ENCODE measurements at regions not wholly inside any gene's neighbourhood (a gene's known extent, or its start where the extent isn't known, plus 50 kb on each side); places are given as distances from the start of the nearest gene placed in this dataset.
"Not testable (repeated sequence)": the region's sequence is repeated elsewhere in the genome, so short reads cannot be mapped to it uniquely, and the experiment has no call there.

GRCh38 chr17:68161644-68162428 lies 86.0 kb upstream of the AMZ2 start:
- ATAC-seq = no peak
- no peaks in the 10 kb centered on the region for H3K9me3 Mint-ChIP-seq
- no peak overlapping the region for H3K4me3 Mint-ChIP-seq
- H3K27me3 Mint-ChIP-seq (ENCODE audit: low read depth) = no peaks in the 10 kb centered on the region
- no peaks in the 10 kb centered on the region for H3K36me3 Mint-ChIP-seq (ENCODE audit: insufficient read depth)
- peaks cover 2% of the 10 kb centered on the region for H3K4me1 Mint-ChIP-seq (ENCODE audit: low read depth)
- DNase-seq = no peak

GRCh38 chr17:68168273-68169164 lies 79.3 kb upstream of the AMZ2 start:
- peak in 1 of 2 donors; percentile 34 for ATAC-seq
- H3K9me3 Mint-ChIP-seq; H3K4me3 Mint-ChIP-seq; DNase-seq; H3K27me3 Mint-ChIP-seq (ENCODE audit: low read depth); H3K36me3 Mint-ChIP-seq (ENCODE audit: insufficient read depth): not testable (repeated sequence)
- peaks cover 12% of the 10 kb centered on the region for H3K4me1 Mint-ChIP-seq (ENCODE audit: low read depth)

GRCh38 chr17:68169165-68169821 lies 78.5 kb upstream of the AMZ2 start:
- not testable (repeated sequence) for H3K36me3 Mint-ChIP-seq (ENCODE audit: insufficient read depth); ATAC-seq; H3K4me3 Mint-ChIP-seq; H3K27me3 Mint-ChIP-seq (ENCODE audit: low read depth); H3K9me3 Mint-ChIP-seq; DNase-seq
- peaks cover 12% of the 10 kb centered on the region for H3K4me1 Mint-ChIP-seq (ENCODE audit: low read depth)

- ATAC-seq (no peak), DNase-seq (no peak)
- Mint-ChIP-seq H3K4me3 (no peak overlapping the region), H3K27me3 (ENCODE audit: low read depth) (no peaks in the 10 kb centered on the region), H3K4me1 (ENCODE audit: low read depth) (peaks cover 12% of the 10 kb centered on the region), H3K9me3 (no peaks in the 10 kb centered on the region), H3K36me3 (ENCODE audit: insufficient read depth) (no peaks in the 10 kb centered on the region)
Measured at GRCh38 chr17:68169840-68170239, 78.0 kb upstream of the AMZ2 start.

- Mint-ChIP-seq H3K4me1 (ENCODE audit: low read depth) (peaks cover 10% of the 10 kb centered on the region), H3K4me3 (no peak overlapping the region), H3K9me3 (no peaks in the 10 kb centered on the region), H3K27me3 (ENCODE audit: low read depth) (no peaks in the 10 kb centered on the region), H3K36me3 (ENCODE audit: insufficient read depth) (no peaks in the 10 kb centered on the region)
- no peak for DNase-seq
- ATAC-seq = no peak
Measured at GRCh38 chr17:68170246-68170645, 77.6 kb upstream of the AMZ2 start.

- DNase-seq (peak; percentile 74), ATAC-seq (peak; percentile 66 to 75)
- Mint-ChIP-seq H3K9me3 (no peaks in the 10 kb centered on the region), H3K36me3 (ENCODE audit: insufficient read depth) (no peaks in the 10 kb centered on the region), H3K27me3 (ENCODE audit: low read depth) (no peaks in the 10 kb centered on the region), H3K4me1 (ENCODE audit: low read depth) (peaks cover 11% of the 10 kb centered on the region), H3K4me3 (no peak overlapping the region)
Measured at GRCh38 chr17:68172461-68172954, 75.3 kb upstream of the AMZ2 start.

GRCh38 chr17:68175416-68175815 lies 72.4 kb upstream of the AMZ2 start:
- Mint-ChIP-seq H3K4me1 (ENCODE audit: low read depth) (peaks cover 5% of the 10 kb centered on the region), H3K9me3 (no peaks in the 10 kb centered on the region), H3K27me3 (ENCODE audit: low read depth) (no peaks in the 10 kb centered on the region), H3K36me3 (ENCODE audit: insufficient read depth) (no peaks in the 10 kb centered on the region), H3K4me3 (no peak overlapping the region)
- ATAC-seq (no peak), DNase-seq (no peak)

- H3K27me3 Mint-ChIP-seq (ENCODE audit: low read depth) = no peaks in the 10 kb centered on the region
Measured at GRCh38 chr17:68175905-68176304, 71.9 kb upstream of the AMZ2 start.

GRCh38 chr17:68176718-68177117 lies 71.1 kb upstream of the AMZ2 start:
- no peaks in the 10 kb centered on the region for H3K36me3 Mint-ChIP-seq (ENCODE audit: insufficient read depth)
- peaks cover 15% of the 10 kb centered on the region for H3K4me1 Mint-ChIP-seq (ENCODE audit: low read depth)
- ATAC-seq (no peak), DNase-seq (no peak)
- H3K4me3 Mint-ChIP-seq = no peak overlapping the region
- no peaks in the 10 kb centered on the region for H3K9me3 Mint-ChIP-seq
- no peaks in the 10 kb centered on the region for H3K27me3 Mint-ChIP-seq (ENCODE audit: low read depth)

More at GRCh38 chr17:68175905-68176304, 71.9 kb upstream of the AMZ2 start:
- H3K9me3 Mint-ChIP-seq = no peaks in the 10 kb centered on the region
- H3K4me3 Mint-ChIP-seq = no peak overlapping the region
- H3K4me1 Mint-ChIP-seq (ENCODE audit: low read depth) = peaks cover 10% of the 10 kb centered on the region
- ATAC-seq (no peak), DNase-seq (no peak)
- no peaks in the 10 kb centered on the region for H3K36me3 Mint-ChIP-seq (ENCODE audit: insufficient read depth)

GRCh38 chr17:68178831-68179230 lies 69.0 kb upstream of the AMZ2 start:
- peaks cover 32% of the 10 kb centered on the region for H3K4me1 Mint-ChIP-seq (ENCODE audit: low read depth)
- no peak for ATAC-seq

GRCh38 chr17:68179236-68179925 lies 68.5 kb upstream of the AMZ2 start:
- H3K4me1 Mint-ChIP-seq (ENCODE audit: low read depth) = peaks cover 38% of the 10 kb centered on the region
- no peak overlapping the region for H3K4me3 Mint-ChIP-seq
- no peak for DNase-seq
- H3K9me3 Mint-ChIP-seq = no peaks in the 10 kb centered on the region
- H3K27me3 Mint-ChIP-seq (ENCODE audit: low read depth) = no peaks in the 10 kb centered on the region
- no peak for ATAC-seq
- no peaks in the 10 kb centered on the region for H3K36me3 Mint-ChIP-seq (ENCODE audit: insufficient read depth)

More at GRCh38 chr17:68178831-68179230, 69.0 kb upstream of the AMZ2 start:
- Mint-ChIP-seq H3K36me3 (ENCODE audit: insufficient read depth) (no peaks in the 10 kb centered on the region), H3K9me3 (no peaks in the 10 kb centered on the region), H3K27me3 (ENCODE audit: low read depth) (no peaks in the 10 kb centered on the region), H3K4me3 (no peak overlapping the region)
- DNase-seq = no peak

- Mint-ChIP-seq H3K36me3 (ENCODE audit: insufficient read depth) (no peaks in the 10 kb centered on the region), H3K27me3 (ENCODE audit: low read depth) (no peaks in the 10 kb centered on the region), H3K4me3 (no peak overlapping the region), H3K4me1 (ENCODE audit: low read depth) (peaks cover 43% of the 10 kb centered on the region), H3K9me3 (no peaks in the 10 kb centered on the region)
- no peak for DNase-seq
- no peak for ATAC-seq
Measured at GRCh38 chr17:68179926-68180285, 67.9 kb upstream of the AMZ2 start.

- Mint-ChIP-seq H3K4me3 (peak overlapping the region; percentile 60), H3K27me3 (ENCODE audit: low read depth) (no peaks in the 10 kb centered on the region), H3K36me3 (ENCODE audit: insufficient read depth) (no peaks in the 10 kb centered on the region), H3K4me1 (ENCODE audit: low read depth) (peaks cover 60% of the 10 kb centered on the region), H3K9me3 (no peaks in the 10 kb centered on the region)
- DNase-seq = no peak
- no peak for ATAC-seq
Measured at GRCh38 chr17:68182011-68182306, 65.9 kb upstream of the AMZ2 start.

- ATAC-seq (peak; percentile 53 to 65), DNase-seq (peak; percentile 66)
- Mint-ChIP-seq H3K4me1 (ENCODE audit: low read depth) (peaks cover 67% of the 10 kb centered on the region), H3K36me3 (ENCODE audit: insufficient read depth) (no peaks in the 10 kb centered on the region), H3K27me3 (ENCODE audit: low read depth) (no peaks in the 10 kb centered on the region), H3K9me3 (no peaks in the 10 kb centered on the region), H3K4me3 (peak overlapping the region; percentile 75)
Measured at GRCh38 chr17:68182940-68183551, 64.8 kb upstream of the AMZ2 start.
